Colon (tissue), 2 donors: ENCODE measurements at regions not wholly inside any gene's neighbourhood (a gene's known extent, or its start where the extent isn't known, plus 50 kb on each side); places are given as distances from the start of the nearest gene placed in this dataset.

Source experiments
- FAIRE-seq: peaks from 2 replicates; lab custom pipeline; 2012; peaks lifted over from hg19 to GRCh38; lab: Jason Lieb, UNC
- donor health status: control.
- donor health status: control.

- no peak for FAIRE-seq
Observed at GRCh38 chr2:111692311-111692710, 191.7 kb downstream of the ANAPC1 start.

- no peak for FAIRE-seq
Observed at GRCh38 chr2:111694700-111695101, 189.3 kb downstream of the ANAPC1 start.

- no peak for FAIRE-seq
Observed at GRCh38 chr2:111695441-111696007, 188.5 kb downstream of the ANAPC1 start.

- FAIRE-seq = no peak
Observed at GRCh38 chr2:111696226-111696625, 187.8 kb downstream of the ANAPC1 start.

DNA sequence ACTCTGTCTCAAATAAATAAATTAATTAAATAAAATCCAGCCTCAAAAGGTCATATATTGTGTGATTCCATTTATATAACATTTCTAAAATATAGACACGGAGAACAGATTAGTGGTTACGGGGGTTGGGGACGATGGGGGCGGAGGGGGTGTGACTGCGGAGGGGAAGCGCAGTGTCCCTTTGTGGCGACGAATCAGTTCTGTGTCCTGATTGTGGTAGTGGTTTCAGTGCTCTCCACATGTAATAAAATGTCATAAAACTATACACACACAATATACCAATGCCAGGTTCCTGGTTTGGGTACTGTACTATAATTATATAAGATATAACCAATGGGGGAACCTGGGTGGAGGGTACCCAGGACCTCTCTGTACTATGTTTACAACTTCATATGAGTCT lies 186.4 kb downstream of the ANAPC1 start:
- no peak for FAIRE-seq

DNA sequence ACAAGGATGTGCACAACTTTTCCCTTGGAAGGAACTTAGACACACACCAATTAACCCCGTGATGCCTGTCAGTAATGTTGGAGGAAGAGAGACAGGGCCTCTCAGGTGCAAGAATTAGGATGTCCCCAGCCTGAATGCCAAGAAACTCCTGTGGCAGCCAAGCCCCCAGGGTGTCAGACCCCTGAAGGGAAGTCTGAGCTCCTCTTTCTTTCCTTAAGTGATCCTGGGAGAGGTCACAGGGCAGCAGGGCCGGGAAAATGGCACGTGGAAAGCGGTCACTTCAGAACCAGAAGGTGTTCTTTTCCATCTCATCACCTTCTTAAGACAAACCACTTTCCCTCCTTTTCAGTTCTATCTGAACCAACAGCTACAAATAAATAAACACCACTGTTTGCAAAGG lies 185.9 kb downstream of the ANAPC1 start:
- no peak for FAIRE-seq

DNA sequence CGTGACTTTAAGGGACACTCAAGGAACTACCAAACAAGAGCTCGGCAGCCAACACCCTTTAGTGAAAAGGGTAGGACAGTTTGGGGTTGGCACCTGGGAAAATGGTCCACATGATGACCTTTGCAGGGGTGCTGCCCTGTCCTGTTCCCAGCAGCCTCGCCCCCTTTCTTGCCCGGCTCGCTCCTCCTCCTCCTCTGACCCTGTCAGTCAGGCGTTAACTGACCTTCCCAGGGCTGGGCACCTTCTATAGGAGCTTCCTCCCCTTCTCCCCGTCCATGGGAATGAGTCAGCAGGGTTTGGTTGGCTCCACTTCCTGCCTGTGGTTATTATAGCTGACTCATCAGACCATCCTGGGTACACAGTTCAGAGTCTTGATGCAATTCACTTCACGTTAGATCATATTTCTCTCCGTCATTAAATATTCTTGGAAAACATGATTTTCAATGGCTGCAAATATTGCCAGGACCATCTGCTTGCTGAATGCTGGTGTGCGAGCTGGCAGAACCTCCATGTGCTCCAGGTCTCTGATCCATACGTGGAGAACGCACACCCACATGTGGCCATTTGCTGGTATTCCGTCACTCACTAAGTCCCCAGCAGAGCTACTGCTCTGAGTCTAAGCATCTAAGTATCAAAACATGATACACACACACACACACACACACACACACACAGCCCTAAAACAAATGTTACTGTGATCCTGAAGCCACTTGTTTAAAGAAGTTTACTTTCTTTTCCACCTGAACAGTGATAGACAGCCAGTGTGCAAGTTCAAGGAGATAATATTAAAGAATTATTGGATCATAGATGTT lies 185.0 kb downstream of the ANAPC1 start:
- no peak for FAIRE-seq

DNA sequence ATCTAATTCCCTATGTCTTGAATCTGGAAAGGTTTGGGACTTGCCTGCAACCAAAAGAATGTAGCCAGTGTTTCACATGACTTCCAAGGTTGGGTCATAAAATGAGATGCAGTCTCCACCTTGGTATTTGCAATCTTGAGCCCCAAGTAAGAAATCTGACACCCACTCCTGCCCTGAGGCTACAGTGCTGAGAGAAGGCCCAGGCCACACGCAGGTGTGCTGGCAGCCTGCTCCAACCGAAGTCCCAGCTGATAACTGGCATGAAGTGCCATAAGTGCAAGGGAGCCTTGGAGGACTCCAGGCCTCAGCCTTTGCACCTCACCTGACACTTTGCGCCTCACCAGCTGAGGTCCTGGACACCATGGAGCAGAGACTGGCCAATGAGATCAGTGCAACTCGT lies 182.7 kb downstream of the ANAPC1 start:
- FAIRE-seq = no peak

DNA sequence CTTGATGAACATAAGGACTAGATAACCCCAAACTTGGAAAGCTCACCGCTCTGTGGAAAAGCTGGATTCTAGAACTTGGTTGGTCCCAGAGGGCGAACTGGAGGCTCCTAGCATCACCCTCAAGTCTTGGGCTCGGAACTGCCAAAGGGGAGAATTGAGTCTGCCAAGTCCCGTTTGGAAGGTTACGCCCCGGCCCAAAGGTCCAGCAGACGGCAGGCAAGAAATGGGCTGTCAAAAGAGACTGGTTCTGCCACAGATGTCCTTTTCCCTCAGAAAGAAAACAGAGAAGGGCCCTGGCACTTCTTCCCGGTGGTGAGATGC lies 182.2 kb downstream of the ANAPC1 start:
- no peak for FAIRE-seq

- no peak for FAIRE-seq
Observed at GRCh38 chr2:111702119-111702803, 181.7 kb downstream of the ANAPC1 start.

DNA sequence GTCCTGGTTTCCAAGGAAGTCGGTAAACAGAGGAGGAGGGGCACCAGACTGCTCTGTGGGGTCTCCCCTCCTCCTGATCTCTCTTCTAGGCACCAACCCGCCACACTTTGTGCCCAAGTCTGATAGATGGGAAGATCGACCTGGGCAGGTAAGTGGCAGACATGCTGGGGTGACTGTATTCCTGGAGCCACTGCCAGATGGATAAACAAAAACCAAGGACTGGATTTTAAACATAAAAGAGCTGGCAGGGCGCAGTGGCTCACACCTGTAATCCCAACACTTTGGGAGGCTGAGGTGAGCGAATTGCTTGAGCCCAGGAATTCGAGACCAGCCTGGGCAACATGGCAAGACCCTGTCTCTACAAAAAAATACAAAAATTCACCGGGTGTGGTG lies 181.2 kb downstream of the ANAPC1 start:
- FAIRE-seq = no peak

- no peak for FAIRE-seq
Observed at GRCh38 chr2:111703759-111704158, 180.2 kb downstream of the ANAPC1 start.

- FAIRE-seq = no peak
Observed at GRCh38 chr2:111704246-111704645, 179.7 kb downstream of the ANAPC1 start.

- FAIRE-seq = no peak
Observed at GRCh38 chr2:111705239-111705638, 178.8 kb downstream of the ANAPC1 start.

DNA sequence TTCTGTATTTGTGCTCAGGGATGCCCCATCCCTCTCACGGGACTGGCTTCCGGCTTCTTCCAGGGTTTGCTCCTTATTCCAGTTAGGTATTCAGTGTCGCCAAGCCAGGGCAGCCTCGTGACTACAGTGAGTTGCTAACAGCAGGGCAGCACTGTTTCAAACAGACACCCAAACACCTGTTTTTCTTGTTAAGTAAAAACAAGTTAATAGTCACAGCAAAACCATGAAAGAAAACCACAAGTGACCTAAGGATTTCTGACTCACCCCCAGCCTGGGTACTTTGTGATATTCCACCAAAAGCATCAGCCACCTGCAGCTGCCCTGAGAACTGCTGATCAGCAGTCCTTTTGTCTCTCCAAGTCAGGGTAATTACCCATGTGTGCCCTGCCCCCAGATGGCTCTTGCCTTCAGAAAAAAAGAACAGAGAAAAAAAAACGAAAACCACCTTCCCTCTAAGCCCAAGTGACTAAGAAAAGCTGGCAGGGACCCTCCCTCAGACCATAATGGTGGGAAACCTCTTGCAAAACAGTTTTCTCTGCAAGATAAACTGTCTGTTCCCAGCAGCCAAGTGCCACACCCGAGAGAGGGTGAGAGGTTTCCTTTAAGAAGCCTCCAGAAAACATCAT lies 178.2 kb downstream of the ANAPC1 start:
- FAIRE-seq = no peak

GRCh38 chr2:111706481-111707001 lies 177.5 kb downstream of the ANAPC1 start:
- no peak for FAIRE-seq

DNA sequence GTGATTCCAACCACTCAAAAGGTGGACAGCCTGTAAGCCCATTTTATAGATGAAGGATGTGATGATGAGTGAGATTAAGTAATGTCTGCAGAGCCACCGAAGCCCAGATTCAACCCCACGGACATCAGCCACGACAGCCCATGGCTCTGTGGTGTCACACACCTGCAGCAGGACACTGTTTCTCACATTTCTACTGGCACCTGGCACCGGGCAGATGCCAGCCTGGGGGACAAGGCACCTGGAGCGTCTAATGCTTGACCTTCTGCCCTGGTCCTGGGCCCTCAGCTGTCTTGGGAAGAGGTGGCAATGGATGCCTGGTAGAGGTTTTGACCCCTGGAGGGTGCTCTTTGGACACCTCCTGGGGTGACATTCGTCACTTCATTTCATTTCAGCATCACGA lies 176.3 kb downstream of the ANAPC1 start:
- no peak for FAIRE-seq

GRCh38 chr2:111708476-111709180 lies 175.4 kb downstream of the ANAPC1 start:
- FAIRE-seq = no peak

DNA sequence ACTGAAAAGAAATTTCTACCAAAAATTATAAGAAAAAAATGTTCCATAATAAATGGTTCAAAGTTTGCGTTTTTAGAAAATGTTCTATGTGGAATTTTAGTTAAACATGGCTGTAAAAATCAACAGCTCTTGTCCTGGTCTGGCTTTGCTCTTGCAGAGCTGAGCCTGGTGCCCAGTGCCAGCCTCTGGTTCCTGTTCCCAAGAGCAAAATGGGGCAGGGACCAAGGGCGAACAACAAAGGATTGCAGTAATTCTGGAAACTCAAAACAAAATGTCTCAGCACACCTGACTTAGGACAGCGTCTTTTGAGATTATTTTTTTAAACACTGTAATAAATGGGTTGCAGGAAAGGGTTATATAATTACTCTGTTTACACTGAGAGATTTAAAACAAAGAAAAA lies 174.7 kb downstream of the ANAPC1 start:
- FAIRE-seq = no peak

DNA sequence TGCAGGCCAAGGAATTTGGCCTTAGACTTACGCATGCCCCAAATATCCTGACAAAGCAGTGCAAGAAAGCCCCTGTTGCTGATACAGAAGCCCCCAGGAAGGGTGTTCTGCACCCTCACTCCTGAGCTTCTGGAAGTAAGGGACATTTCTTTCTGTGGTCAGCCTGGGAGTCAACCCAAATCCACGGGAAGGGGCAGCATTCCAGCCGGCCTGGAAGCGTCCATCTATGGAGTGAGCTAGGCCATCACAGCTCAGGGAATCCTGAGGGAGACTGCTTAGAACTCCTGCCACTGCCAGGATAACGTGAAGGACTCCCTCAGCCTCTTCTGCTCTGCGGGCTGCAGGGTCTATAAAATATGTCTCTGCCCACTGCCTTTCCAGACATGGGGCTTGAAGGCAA lies 173.9 kb downstream of the ANAPC1 start:
- no peak for FAIRE-seq

GRCh38 chr2:111710613-111711012 lies 173.4 kb downstream of the ANAPC1 start:
- no peak for FAIRE-seq

- no peak for FAIRE-seq
Observed at GRCh38 chr2:111711270-111711669, 172.7 kb downstream of the ANAPC1 start.
